D341Med (cell line): ENCODE measurements at regions not wholly inside any gene's neighbourhood (a gene's known extent, or its start where the extent isn't known, plus 50 kb on each side); places are given as distances from the start of the nearest gene placed in this dataset.
"Not testable (repeated sequence)": the region's sequence is repeated elsewhere in the genome, so short reads cannot be mapped to it uniquely, and the experiment has no call there.

Experiments used
- DNase-seq: peaks from one replicate; pipeline ENCODE4 v3.0.0; 2012; ENCODE audit warnings: low spot score

- no peak for DNase-seq
Observed at GRCh38 chr5:77909237-77909636, 133.1 kb upstream of the TBCA start.

GRCh38 chr5:77908787-77909186 lies 132.6 kb upstream of the TBCA start:
- DNase-seq, result no peak

GRCh38 chr5:77907786-77908185 lies 131.6 kb upstream of the TBCA start:
- no peak for DNase-seq

- DNase-seq, result no peak
Observed at GRCh38 chr5:77906806-77907205, 130.7 kb upstream of the TBCA start.

- DNase-seq, result no peak
Observed at GRCh38 chr5:77904362-77904761, 128.2 kb upstream of the TBCA start.

GRCh38 chr5:77900691-77901090 lies 124.6 kb upstream of the TBCA start:
- DNase-seq, result no peak

- no peak for DNase-seq
Observed at GRCh38 chr5:77898385-77898784, 122.2 kb upstream of the TBCA start.

GRCh38 chr5:77896338-77896737 lies 120.2 kb upstream of the TBCA start:
- no peak for DNase-seq

GRCh38 chr5:77894103-77894502 lies 118.0 kb upstream of the TBCA start:
- not testable (repeated sequence) for DNase-seq

GRCh38 chr5:77893225-77893860 lies 117.2 kb upstream of the TBCA start:
- no peak for DNase-seq

- DNase-seq, result peak; percentile 38
Observed at GRCh38 chr5:77892061-77893010, 116.2 kb upstream of the TBCA start.

- DNase-seq, result no peak
Observed at GRCh38 chr5:77885519-77885918, 109.4 kb upstream of the TBCA start.

GRCh38 chr5:77882670-77883257 lies 106.6 kb upstream of the TBCA start:
- DNase-seq, result no peak

- no peak for DNase-seq
Observed at GRCh38 chr5:77881528-77881927, 105.4 kb upstream of the TBCA start.

- no peak for DNase-seq
Observed at GRCh38 chr5:77877516-77878355, 101.6 kb upstream of the TBCA start.

GRCh38 chr5:77876862-77877502 lies 100.8 kb upstream of the TBCA start:
- DNase-seq, result no peak

GRCh38 chr5:77876316-77876715 lies 100.2 kb upstream of the TBCA start:
- DNase-seq, result no peak

GRCh38 chr5:77874691-77875090 lies 98.6 kb upstream of the TBCA start:
- no peak for DNase-seq

- no peak for DNase-seq
Observed at GRCh38 chr5:77873239-77873638, 97.1 kb upstream of the TBCA start.

- no peak for DNase-seq
Observed at GRCh38 chr5:77871946-77872345, 95.8 kb upstream of the TBCA start.

GRCh38 chr5:77871016-77871415 lies 94.9 kb upstream of the TBCA start:
- DNase-seq, result no peak
